ENCODE measurements at regions not wholly inside any gene's neighbourhood (a gene's known extent, or its start where the extent isn't known, plus 50 kb on each side); places are given as distances from the start of the nearest gene placed in this dataset.
A peak's percentile ranks its signal among the peaks of the same experiment; 100 is the strongest.

DNA sequence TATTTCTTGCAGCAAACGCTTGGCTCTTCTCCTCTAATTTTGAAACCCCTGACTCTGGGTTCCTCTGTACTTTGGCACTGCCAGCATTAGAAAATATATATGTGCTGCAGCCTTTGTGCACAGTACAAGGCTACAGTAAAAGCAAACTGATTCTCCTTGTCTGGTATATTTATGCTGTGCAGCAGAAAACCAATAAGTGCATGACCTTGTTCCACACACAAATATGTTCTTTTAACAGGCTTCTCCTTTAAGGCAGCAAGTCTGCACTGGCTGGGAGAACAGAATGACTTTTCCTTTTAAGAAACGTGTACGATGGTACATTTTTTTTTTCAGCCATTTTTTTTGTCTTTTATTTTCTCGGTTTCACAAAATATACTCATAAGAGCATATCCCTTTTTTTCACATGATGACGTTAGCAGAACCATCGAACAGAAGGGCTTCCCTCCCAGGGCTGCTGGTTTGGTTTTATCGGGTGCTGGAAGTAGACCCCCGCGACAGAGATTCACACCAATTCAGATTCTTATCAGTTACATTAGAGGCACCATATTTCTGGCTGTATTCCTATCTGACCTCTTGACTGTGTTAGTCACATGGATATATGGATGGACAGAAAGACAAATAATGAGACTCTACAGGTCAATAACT lies 129.9 kb upstream of the ARID1B start:
- no peak for DNase-seq

DNA sequence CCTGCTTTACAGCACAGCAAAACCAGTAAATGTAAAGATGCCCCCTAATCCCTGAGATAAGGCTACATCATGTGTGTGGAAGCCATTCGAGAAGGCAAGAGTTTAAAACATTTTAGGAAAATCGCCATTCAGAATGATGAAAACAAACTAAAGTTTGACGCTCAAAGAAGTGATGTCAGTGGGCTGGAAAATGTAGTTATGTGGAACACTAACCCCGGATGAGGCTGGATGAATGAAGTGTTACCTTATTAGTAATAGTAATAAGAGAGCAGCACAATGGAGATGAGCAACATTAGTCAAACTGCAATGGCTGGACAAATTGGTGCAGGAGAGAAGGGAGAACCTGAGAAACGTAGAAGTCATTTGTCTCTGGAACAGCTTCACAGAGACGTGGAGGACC lies 130.7 kb upstream of the ARID1B start:
- DNase-seq: no peak

GRCh38 chr6:156645097-156645496 lies 132.1 kb upstream of the ARID1B start:
- DNase-seq: no peak

DNA sequence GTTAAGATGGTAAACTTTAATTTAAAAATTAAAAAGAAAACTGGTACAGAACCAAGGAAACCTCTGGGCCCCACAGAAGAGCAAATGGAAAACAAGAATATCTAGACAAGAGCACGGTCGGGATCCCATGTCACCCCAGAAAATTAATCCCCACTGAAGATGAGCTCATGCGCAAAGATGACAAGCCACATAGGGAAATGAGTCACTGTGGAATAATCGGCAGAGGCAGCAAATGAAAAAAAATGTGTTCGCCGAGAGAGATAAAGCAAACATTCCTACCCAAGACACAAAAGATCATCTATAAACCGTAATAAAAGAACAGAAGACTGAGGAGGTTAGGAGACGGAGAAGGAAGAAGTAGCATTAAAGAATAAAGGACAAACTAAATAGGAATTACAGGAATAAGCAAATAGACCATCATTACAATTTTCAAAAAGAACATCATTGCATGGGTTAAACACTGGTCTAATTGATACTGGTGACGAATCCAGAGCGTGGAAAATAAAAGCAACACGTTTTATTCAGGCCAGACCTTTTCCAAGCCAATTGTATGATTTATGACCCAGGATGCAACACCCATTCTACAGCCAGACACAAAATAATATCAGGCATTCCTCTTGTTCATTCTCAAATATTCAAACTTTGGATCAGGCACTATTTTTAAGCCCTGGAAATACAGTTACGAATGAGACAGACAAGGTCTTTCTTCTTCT lies 138.0 kb upstream of the ARID1B start:
- DNase-seq: no peak

- DNase-seq: no peak
These were observed 138.6 kb upstream of the ARID1B start for GRCh38 chr6:156638581-156638980.

- no peak for DNase-seq
These were observed 142.2 kb upstream of the ARID1B start for GRCh38 chr6:156634951-156635371.

- DNase-seq: no peak
These were observed 143.1 kb upstream of the ARID1B start for GRCh38 chr6:156634048-156634447.

DNA sequence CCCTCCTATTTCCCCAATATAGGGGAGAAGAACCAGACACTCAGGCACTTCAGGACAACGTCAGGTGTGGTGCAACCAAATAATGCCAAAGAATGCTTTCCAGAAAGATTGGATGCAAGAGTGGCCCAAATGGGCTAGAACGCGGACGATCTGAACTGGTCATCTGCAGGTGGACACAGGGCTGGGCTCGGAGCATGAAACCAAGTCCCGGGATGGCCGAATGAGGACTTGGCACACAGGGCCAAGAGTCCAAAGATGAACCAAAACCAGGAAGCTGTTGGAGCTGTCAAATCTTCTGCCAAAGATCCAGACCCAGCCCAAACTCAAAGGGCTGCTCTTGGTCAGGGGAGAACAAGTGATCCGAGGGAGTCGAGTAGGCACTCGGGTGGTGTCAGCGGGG lies 143.9 kb upstream of the ARID1B start:
- DNase-seq: no peak

GRCh38 chr6:156630613-156631302 lies 146.4 kb upstream of the ARID1B start:
- DNase-seq: no peak

DNA sequence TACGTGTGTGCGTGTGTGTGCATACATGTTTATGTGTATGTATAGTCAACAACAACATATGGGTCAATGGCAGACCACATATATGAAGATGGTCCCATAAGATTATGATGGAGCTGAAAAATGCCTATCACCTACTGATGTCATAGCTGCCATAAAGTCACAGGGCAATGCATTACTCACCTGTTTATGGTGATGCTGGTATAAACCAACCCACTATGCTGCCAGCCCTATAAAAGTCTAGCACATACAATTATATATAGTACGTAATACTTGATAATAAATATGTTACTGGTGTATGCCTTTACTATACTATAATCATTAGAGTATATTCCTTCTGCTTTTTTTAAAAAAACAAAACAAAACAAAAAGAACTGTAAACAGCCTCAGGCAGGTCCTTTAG lies 148.4 kb upstream of the ARID1B start:
- DNase-seq: no peak

GRCh38 chr6:156627524-156627923 lies 149.7 kb upstream of the ARID1B start:
- DNase-seq: no peak

DNA sequence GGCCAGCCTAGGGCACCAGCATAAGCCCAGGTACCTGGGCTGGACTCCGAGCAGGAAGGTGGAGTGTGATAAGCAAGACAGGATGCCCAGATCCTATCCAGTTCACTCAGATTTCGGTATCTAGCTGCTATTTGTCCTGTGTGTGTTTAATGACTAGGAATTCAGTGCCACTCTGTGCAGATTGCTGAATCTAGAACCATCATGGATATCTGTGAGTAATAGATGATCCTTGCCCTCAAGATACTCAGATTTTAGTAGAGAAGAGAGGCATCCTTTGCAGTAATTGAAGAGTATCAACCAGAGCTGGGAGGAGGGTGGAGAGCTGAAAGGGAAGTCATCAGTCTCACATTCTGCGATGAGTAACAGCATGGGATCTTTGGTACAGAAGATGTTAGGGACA lies 155.0 kb upstream of the ARID1B start:
- DNase-seq: no peak

DNA sequence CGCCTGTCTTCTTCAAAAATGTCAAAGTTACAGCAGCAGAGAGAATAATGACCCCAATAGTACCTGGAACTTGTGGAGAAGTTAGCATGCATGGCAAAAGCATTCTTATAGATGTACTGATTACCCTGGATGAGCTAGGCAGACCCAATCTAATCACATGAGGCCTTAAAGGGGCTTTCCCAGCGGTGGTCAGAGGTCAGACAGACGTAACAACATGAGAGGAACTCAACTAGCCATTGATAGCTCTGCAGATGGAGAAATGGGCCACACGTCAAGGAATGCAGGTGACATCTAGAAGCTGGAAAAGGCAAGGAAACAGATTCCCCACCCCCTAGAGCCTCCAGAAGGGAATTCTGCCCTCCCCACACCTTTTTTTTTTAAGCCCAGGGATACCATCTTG lies 156.8 kb upstream of the ARID1B start:
- DNase-seq: no peak

DNA sequence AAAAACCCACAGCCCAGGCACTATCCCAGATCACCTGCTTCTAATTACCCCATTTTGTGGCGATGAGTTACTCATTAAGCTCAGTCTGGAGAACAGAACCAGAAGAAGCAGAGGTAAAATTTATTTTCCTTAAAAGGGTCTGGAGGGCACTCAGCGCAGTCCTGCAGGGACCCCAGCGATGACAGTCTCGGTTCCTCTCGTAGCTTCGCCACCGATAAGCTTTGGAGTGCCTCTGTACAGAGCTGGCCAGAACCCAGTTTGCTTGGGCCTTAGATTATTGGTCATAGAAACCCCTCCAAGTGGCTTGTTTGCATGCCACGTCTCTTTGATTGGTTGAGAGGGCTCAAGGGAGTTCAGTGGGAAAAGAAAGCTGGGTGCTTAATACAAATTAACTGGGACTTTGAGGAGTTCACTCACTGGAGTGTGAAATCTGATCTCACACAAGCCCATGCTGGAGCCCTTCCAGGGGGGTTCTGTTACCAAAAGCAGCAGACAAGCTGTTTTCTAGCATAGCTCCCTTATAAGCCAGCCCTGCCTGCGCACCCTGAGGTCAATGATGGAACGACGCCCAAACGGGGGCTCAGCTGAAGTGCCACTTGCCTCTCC lies 158.5 kb upstream of the ARID1B start:
- DNase-seq: peak; percentile 80

DNA sequence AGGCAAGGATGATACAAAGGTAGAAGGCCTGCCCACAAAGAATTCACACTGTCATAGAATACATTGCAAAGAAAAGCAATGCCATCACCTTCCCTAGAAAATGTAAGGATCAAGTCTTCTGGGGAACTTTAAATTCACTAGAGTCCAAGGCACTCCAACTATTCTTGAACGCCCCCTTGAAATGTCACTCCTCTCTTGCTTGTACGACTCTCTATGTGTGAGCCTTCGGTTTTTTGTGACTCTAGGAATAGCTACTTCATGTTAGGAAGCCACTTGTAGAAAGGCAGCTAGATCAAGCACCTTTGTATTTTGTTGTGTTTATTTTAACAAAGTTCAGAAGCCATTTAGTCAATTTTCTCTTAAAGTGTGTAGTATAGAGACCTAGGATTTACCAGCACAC lies 159.2 kb upstream of the ARID1B start:
- no peak for DNase-seq

DNA sequence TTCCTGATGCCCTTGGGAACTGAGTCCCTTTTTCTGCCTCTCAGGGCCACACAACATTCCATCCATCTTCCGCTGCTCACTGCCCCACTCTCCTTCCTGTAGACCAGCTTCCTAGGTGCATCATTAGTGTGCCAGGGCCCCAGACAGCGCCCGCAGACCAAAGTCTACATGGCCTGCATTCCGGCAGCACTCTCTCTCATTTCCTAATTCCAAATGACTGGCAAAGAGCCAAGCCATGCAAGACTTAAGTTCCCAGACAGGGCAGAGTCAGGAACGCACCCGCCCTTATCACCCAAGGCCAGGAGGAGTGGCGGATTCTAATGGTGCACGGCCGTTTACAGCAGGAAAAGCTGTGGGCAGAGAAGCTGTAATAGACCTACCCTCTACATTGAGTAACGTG lies 159.8 kb upstream of the ARID1B start:
- no peak for DNase-seq

DNA sequence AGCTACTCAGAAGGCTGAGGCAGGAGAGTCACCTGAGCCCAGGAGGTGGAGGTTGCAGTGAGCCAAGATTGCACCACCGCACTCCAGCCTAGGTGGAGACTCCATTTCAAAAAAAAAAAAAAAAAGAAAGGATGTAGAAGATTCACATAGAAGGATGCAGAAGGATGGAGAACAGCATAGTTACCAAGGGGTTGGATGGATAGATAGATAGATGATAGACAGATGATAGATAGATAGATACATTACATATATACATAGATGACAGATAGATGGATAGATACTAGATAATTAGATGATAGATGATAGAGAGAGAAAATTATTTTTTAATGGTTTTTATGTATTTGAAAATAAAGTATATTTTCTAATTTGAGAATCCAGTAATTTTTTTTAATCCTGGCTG lies 160.7 kb upstream of the ARID1B start:
- no peak for DNase-seq

- DNase-seq: no peak
These were observed 163.2 kb upstream of the ARID1B start for GRCh38 chr6:156613996-156614395.

GRCh38 chr6:156612361-156612760 lies 164.8 kb upstream of the ARID1B start:
- no peak for DNase-seq

- DNase-seq: no peak
These were observed 175.2 kb upstream of the ARID1B start for GRCh38 chr6:156602066-156602385.

GRCh38 chr6:156601152-156602065 lies 175.8 kb upstream of the ARID1B start:
- no peak for DNase-seq

GRCh38 chr6:156600678-156601077 lies 176.5 kb upstream of the ARID1B start:
- no peak for DNase-seq

All from NCI-H1694 (cell line).